Neuronal stem cell (in vitro differentiated cells): ENCODE measurements at regions not wholly inside any gene's neighbourhood (a gene's known extent, or its start where the extent isn't known, plus 50 kb on each side); places are given as distances from the start of the nearest gene placed in this dataset.
"Not testable (repeated sequence)": the region's sequence is repeated elsewhere in the genome, so short reads cannot be mapped to it uniquely, and the experiment has no call there.

ENCODE experiments used
- DNase-seq: peaks from one replicate; pipeline ENCODE4 v3.0.0-alpha.2; 2013; ENCODE audit warnings: low spot score
- H2AFZ ChIP-seq: one replicate; pipeline ENCODE4 v1.6.1; 2013; ENCODE audit warnings: mild to moderate bottlenecking, low read length, inconsistent platforms
- H2AK5ac ChIP-seq: 2 replicates; pipeline ENCODE4 v1.6.1; 2013; ENCODE audit warnings: low read depth, mild to moderate bottlenecking, inconsistent platforms, low read length, moderate library complexity, mixed read lengths
- H2BK120ac ChIP-seq: 2 replicates; pipeline ENCODE4 v1.6.1; 2013; ENCODE audit warnings: low read depth, mild to moderate bottlenecking, inconsistent platforms, low read length, moderate library complexity, mixed read lengths
- H2BK12ac ChIP-seq: one replicate; pipeline ENCODE4 v1.6.1; 2013; ENCODE audit warnings: low read length, inconsistent platforms
- H2BK15ac ChIP-seq: 2 replicates; pipeline ENCODE4 v1.6.1; 2013; ENCODE audit warnings: mild to moderate bottlenecking, low read length, inconsistent platforms, mixed read lengths
- H2BK5ac ChIP-seq: one replicate; pipeline ENCODE4 v1.6.1; 2013; ENCODE audit warnings: inconsistent platforms, mild to moderate bottlenecking, low read length, moderate library complexity
- H3K14ac ChIP-seq: one replicate; pipeline ENCODE4 v1.6.1; 2013; ENCODE audit warnings: low read length, inconsistent platforms
- H3K18ac ChIP-seq: 2 replicates; pipeline ENCODE4 v1.6.1; 2013; ENCODE audit warnings: low read length, inconsistent platforms
- H3K23ac ChIP-seq: 2 replicates; pipeline ENCODE4 v1.6.1; 2013; ENCODE audit warnings: low read depth, mild to moderate bottlenecking, mixed read lengths, low read length, inconsistent platforms; ENCODE audit not compliant: poor library complexity
- H3K27ac ChIP-seq: replicated peaks from 3 replicates; pipeline ENCODE4 v1.5.1; 2013; ENCODE audit warnings: low read length, inconsistent platforms
- H3K27me3 ChIP-seq, 3 experiments: 2 replicates each; pipeline ENCODE4 v1.6.1; 2013; ENCODE audit warnings: low read length in 3 of 3, mild to moderate bottlenecking in 2 of 3, inconsistent platforms in 1 of 3, low read depth in 1 of 3, mixed read lengths in 1 of 3, moderate library complexity in 1 of 3; ENCODE audit not compliant: control insufficient read depth in 3 of 3, insufficient read depth in 3 of 3
- H3K36me3 ChIP-seq, 2 donors: replicated peaks in 1 of 2; 2 replicates each; pipeline ENCODE4 v1.6.1; 2013; ENCODE audit warnings: low read length in 2 of 2; ENCODE audit not compliant: control insufficient read depth in 2 of 2, insufficient read depth in 2 of 2
- H3K4ac ChIP-seq: 2 replicates; pipeline ENCODE4 v1.6.1; 2013; ENCODE audit warnings: inconsistent platforms, mild to moderate bottlenecking, low read length, moderate library complexity
- H3K4me1 ChIP-seq, 2 donors: 1 replicate in 1 of 2; 2 replicates in 1 of 2; pipeline ENCODE4 v1.6.1; 2013; ENCODE audit warnings: low read length in 2 of 2, low read depth in 1 of 2; ENCODE audit not compliant: control insufficient read depth in 2 of 2, insufficient read depth in 1 of 2
- H3K4me2 ChIP-seq: one replicate; pipeline ENCODE4 v1.6.1; 2013; ENCODE audit warnings: mild to moderate bottlenecking, low read length, inconsistent platforms; ENCODE audit not compliant: insufficient read depth, poor library complexity, severe bottlenecking
- H3K4me3 ChIP-seq, 2 donors: 2 replicates each; pipeline ENCODE4 v1.5.1; 2013; ENCODE audit warnings: low read length in 2 of 2, mild to moderate bottlenecking in 2 of 2, inconsistent platforms in 1 of 2, moderate library complexity in 1 of 2
- H3K79me1 ChIP-seq: one replicate; pipeline ENCODE4 v1.6.1; 2013; ENCODE audit warnings: low read depth, mild to moderate bottlenecking, inconsistent platforms, low read length, moderate library complexity
- H3K9ac ChIP-seq: one replicate; pipeline ENCODE4 v1.6.1; 2013; ENCODE audit warnings: mild to moderate bottlenecking, low read depth, low read length, inconsistent platforms; ENCODE audit not compliant: poor library complexity
- H3K9me3 ChIP-seq, 2 donors: replicated peaks in 1 of 2; 2 replicates each; pipeline versions ENCODE3 to v1.6.1; 2013; ENCODE audit warnings: low read length in 2 of 2, mild to moderate bottlenecking in 2 of 2, inconsistent platforms in 1 of 2, low read depth in 1 of 2, mixed read lengths in 1 of 2, moderate library complexity in 1 of 2; ENCODE audit not compliant: control insufficient read depth in 2 of 2, insufficient read depth in 1 of 2
- H4K8ac ChIP-seq: one replicate; pipeline ENCODE4 v1.6.1; 2013; ENCODE audit warnings: low read depth, mild to moderate bottlenecking, inconsistent platforms, low read length, moderate library complexity
- H4K91ac ChIP-seq: one replicate; pipeline ENCODE4 v1.6.1; 2013; ENCODE audit warnings: low read length, low read depth, mild to moderate bottlenecking, inconsistent platforms; ENCODE audit not compliant: poor library complexity
- WGBS, 2 donors: extraction: QIAGEN DNeasy Blood & Tissue Kit; methylation state at CpG; one replicate each; pipeline ENCODE4 v1.1.7; 2013; ENCODE audit warnings: missing lambda C conversion rate in 2 of 2, mixed read lengths in 1 of 2; ENCODE audit not compliant: insufficient read length in 2 of 2, insufficient replicate concordance in 1 of 2; ENCODE audit errors: extremely low coverage in 2 of 2; 5-methylcytosine and 5-hydroxymethylcytosine counted together

GRCh38 chr12:131366261-131366871 is 344.5 kb upstream of the SFSWAP start:
- Histone ChIP-seq H2BK5ac (no peak overlapping the region), H2BK15ac (no peak overlapping the region), H3K18ac (peak overlapping the region; percentile 70), H3K4me2 (no peak overlapping the region), H2BK12ac (no peak overlapping the region), H3K4ac (no peak overlapping the region), H3K27me3 (peaks cover 0 to 4% (median 0%) of the 10 kb centered on the region in 3 experiments), H3K9me3 (peaks cover 0 to 11% of the 10 kb centered on the region in 2 donors), H3K4me3 (no peak overlapping the region), H3K36me3 (no peaks in the 10 kb centered on the region), H3K14ac (peak overlapping the region; percentile 76), H2AK5ac (peak overlapping the region; percentile 92), H2BK120ac (peak overlapping the region; percentile 73), H3K23ac (peak overlapping the region; percentile 18), H4K91ac (no peak overlapping the region), H3K4me1 (peaks cover 3 to 37% of the 10 kb centered on the region in 2 donors), H3K79me1 (no peaks in the 10 kb centered on the region), H2AFZ (no peak overlapping the region), H3K9ac (no peak overlapping the region), H3K27ac (no peak overlapping the region), H4K8ac (no peak overlapping the region)
- no peak for DNase-seq
- no CpG with 5 or more reads among the region's 11 CpGs for WGBS, 2 donors

- not testable (repeated sequence) for H3K27me3 ChIP-seq, DNase-seq, H2BK5ac ChIP-seq, H3K79me1 ChIP-seq, H3K27ac ChIP-seq, H3K4me3 ChIP-seq, H2AK5ac ChIP-seq, H2BK15ac ChIP-seq, H3K4ac ChIP-seq, H3K23ac ChIP-seq, H3K4me2 ChIP-seq, H2AFZ ChIP-seq, H2BK12ac ChIP-seq, H3K36me3 ChIP-seq, H4K91ac ChIP-seq, H3K9ac ChIP-seq, H4K8ac ChIP-seq, H3K14ac ChIP-seq, H2BK120ac ChIP-seq
- Histone ChIP-seq H3K9me3 (peaks cover 0 to 11% of the 10 kb centered on the region in 2 donors), H3K18ac (peak overlapping the region; percentile 37), H3K4me1 (peaks cover 3 to 35% of the 10 kb centered on the region in 2 donors)
- WGBS, 2 donors = no CpG with 5 or more reads among the region's 27 CpGs
Measured at GRCh38 chr12:131367067-131367982, 343.6 kb upstream of the SFSWAP start.

- Histone ChIP-seq H2AK5ac (peak overlapping the region; percentile 60), H3K9ac (no peak overlapping the region), H2AFZ (no peak overlapping the region), H3K18ac (no peak overlapping the region), H3K27ac (no peak overlapping the region), H3K4me2 (no peak overlapping the region), H3K36me3 (no peaks in the 10 kb centered on the region), H2BK120ac (no peak overlapping the region), H4K91ac (no peak overlapping the region), H4K8ac (no peak overlapping the region), H3K79me1 (no peaks in the 10 kb centered on the region), H3K4ac (no peak overlapping the region), H3K27me3 (peaks cover 0 to 4% (median 0%) of the 10 kb centered on the region in 3 experiments), H3K4me1 (peaks cover 3 to 33% of the 10 kb centered on the region in 2 donors), H2BK12ac (peak overlapping the region; percentile 81), H3K9me3 (peaks cover 0 to 6% of the 10 kb centered on the region in 2 donors), H3K23ac (no peak overlapping the region), H2BK15ac (no peak overlapping the region), H3K14ac (no peak overlapping the region), H2BK5ac (peak overlapping the region; percentile 5), H3K4me3 (no peak overlapping the region)
- WGBS, 2 donors = no CpG with 5 or more reads among the region's 12 CpGs
- no peak for DNase-seq
Measured at GRCh38 chr12:131367983-131368667, 342.8 kb upstream of the SFSWAP start.
